SH-SY5Y (cell line): ENCODE measurements at regions not wholly inside any gene's neighbourhood (a gene's known extent, or its start where the extent isn't known, plus 50 kb on each side); places are given as distances from the start of the nearest gene placed in this dataset.

ENCODE experiments used
- GATA2 ChIP-seq: IDR thresholded peaks from 2 replicates; pipeline ENCODE4 v1.6.1; 2011; ENCODE audit warnings: mild to moderate bottlenecking, low read depth, low read length
- GATA3 ChIP-seq: IDR thresholded peaks from 2 replicates; pipeline ENCODE4 v1.6.1; 2011; ENCODE audit warnings: low read depth, mild to moderate bottlenecking, low read length, moderate library complexity

DNA sequence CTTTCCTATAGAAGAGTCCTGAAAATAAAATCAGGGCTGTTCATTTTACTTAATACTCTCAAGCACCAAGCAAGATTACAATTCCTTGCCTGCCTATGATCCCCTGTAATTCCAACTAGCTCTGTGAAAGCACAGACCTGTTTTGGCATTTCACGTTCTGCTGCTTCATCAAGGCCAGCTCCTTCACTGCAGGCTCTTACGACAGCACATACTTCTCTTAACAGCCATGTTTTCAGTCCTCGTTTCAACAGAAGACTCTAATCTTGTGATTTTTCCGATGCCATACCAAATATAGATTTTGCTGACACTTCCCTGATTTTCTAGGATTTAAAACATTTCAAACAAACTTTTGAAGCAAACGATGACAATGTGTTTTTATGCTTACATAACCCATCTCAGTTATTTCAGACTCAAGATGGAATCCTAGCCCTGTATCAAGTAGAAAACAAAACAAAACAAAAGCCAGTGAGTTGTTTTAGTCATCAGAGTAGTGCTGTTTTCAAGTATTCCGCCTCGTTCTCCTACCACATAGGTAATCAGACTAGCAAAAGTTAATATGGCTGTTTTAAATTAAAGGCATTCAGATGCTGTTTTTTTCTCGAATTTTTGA is 616.5 kb upstream of the CITED2 start:
- no peak for TF ChIP-seq GATA2
- TF ChIP-seq GATA3: no peak
